Body of pancreas (tissue), 4 donors: ENCODE measurements at regions not wholly inside any gene's neighbourhood (a gene's known extent, or its start where the extent isn't known, plus 50 kb on each side); places are given as distances from the start of the nearest gene placed in this dataset.

Source experiments
- ATAC-seq: fragments of 150-250 bp; one replicate; pipeline ENCODE4 v1.9.1; 2016
- DNase-seq, 4 donors: peaks; one replicate each; pipeline ENCODE4 v3.0.0-alpha.2; 2019
- H3K27ac ChIP-seq, 4 donors: fragments of 200-600 bp; sonication (generic); 1 replicate in 3 of 4; 2 replicates in 1 of 4; pipeline versions ENCODE4 v1.5.1 to v1.6.1; 2016 to 2019; ENCODE audit warnings: mild to moderate bottlenecking in 1 of 4, mixed read lengths in 1 of 4, moderate library complexity in 1 of 4
- H3K27me3 ChIP-seq, 2 donors: fragments of 200-600 bp; sonication (generic); one replicate each; pipeline ENCODE4 v1.6.0; 2016; ENCODE audit warnings: mild to moderate bottlenecking in 1 of 2
- H3K36me3 ChIP-seq, 2 donors: fragments of 200-600 bp; sonication (generic); replicated peaks in 1 of 2; 2 replicates each; pipeline ENCODE4 v1.5.1; 2016; ENCODE audit warnings: low read depth in 2 of 2; ENCODE audit not compliant: insufficient read depth in 1 of 2
- H3K4me1 ChIP-seq: fragments of 200-600 bp; sonication (generic); one replicate; pipeline ENCODE4 v1.6.0; 2016
- H3K4me3 ChIP-seq, 2 donors: fragments of 200-600 bp; sonication (generic); 1 replicate in 1 of 2; 2 replicates in 1 of 2; pipeline ENCODE4 v1.5.1; 2016 to 2019
- H3K9me3 ChIP-seq, 3 donors: fragments of 200-600 bp; sonication (generic); 1 replicate in 2 of 3; 2 replicates in 1 of 3; pipeline ENCODE4 v1.5.1; 2016
- POLR2A ChIP-seq, 3 donors: fragments of 450-650 bp; IDR thresholded peaks; one replicate each; pipeline ENCODE4 v1.6.1; 2016; ENCODE audit warnings: antibody characterized with exemption in 3 of 3, mild to moderate bottlenecking in 2 of 3
- WGBS, 2 donors: methylation state at CpG; one replicate each; pipeline ENCODE4 v1.1.5; 2017; 5-methylcytosine and 5-hydroxymethylcytosine counted together
- intact Hi-C: fragments of 100-400 bp; cut with DNase I; formaldehyde crosslinking; loops from one replicate; pipeline ENCODE4 v1.15.1; 2023
- TF ChIP-seq, protein P1 (sequence below), 7 experiments: fragments of 450-650 bp in 4 of 7; fragments of 200-600 bp in 3 of 7; sonication (generic) in 3 of 7; IDR thresholded peaks; one replicate each; pipeline ENCODE4 v1.5.1; 2016 to 2019; ENCODE audit warnings: antibody characterized with exemption in 7 of 7

DNA sequence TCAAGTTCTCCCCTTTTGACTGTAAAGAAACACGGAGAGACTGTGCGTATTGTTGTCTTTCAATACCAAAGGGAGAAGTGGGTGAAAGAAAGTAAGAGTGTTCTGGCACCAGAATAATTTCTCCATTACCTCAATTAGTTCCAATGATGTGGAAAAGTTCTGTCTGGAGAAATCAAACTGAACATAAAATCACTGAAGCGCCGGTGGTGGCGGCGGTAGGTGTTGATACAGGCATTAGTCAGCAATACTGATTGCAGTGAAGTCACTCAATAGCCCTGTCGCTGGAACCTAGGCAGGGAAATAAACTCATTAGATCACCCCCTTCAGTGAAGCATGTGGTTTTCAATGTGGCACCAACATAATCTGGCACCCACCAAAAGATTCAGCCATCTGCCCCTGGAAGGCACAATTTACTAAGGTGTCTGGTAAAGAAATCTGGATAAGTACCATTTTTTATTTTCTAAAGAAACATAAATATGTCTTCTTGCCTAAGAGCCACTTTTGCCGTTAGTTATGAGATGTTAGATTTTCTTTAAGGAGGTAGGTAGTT, 274.2 kb upstream of the SOX9 start:
- DNase-seq (no peak), ATAC-seq (no peak)
- 93% methylated on average over 8 of the region's 8 CpGs for WGBS, 2 donors
- no peak overlapping the region for H3K27ac ChIP-seq
- intact Hi-C loops = no loop called here
- TF ChIP-seq, protein P1, sequence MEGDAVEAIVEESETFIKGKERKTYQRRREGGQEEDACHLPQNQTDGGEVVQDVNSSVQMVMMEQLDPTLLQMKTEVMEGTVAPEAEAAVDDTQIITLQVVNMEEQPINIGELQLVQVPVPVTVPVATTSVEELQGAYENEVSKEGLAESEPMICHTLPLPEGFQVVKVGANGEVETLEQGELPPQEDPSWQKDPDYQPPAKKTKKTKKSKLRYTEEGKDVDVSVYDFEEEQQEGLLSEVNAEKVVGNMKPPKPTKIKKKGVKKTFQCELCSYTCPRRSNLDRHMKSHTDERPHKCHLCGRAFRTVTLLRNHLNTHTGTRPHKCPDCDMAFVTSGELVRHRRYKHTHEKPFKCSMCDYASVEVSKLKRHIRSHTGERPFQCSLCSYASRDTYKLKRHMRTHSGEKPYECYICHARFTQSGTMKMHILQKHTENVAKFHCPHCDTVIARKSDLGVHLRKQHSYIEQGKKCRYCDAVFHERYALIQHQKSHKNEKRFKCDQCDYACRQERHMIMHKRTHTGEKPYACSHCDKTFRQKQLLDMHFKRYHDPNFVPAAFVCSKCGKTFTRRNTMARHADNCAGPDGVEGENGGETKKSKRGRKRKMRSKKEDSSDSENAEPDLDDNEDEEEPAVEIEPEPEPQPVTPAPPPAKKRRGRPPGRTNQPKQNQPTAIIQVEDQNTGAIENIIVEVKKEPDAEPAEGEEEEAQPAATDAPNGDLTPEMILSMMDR (IDR thresholded peaks at IDR 0.05) = no peak
- no peak for TF ChIP-seq POLR2A (IDR thresholded peaks at IDR 0.05)
- no peaks in the 10 kb centered on the region for H3K4me1 ChIP-seq
- H3K36me3 ChIP-seq = no peaks in the 10 kb centered on the region
- no peak overlapping the region for H3K4me3 ChIP-seq
- no peaks in the 10 kb centered on the region for H3K9me3 ChIP-seq
- H3K27me3 ChIP-seq = no peaks in the 10 kb centered on the region

DNA sequence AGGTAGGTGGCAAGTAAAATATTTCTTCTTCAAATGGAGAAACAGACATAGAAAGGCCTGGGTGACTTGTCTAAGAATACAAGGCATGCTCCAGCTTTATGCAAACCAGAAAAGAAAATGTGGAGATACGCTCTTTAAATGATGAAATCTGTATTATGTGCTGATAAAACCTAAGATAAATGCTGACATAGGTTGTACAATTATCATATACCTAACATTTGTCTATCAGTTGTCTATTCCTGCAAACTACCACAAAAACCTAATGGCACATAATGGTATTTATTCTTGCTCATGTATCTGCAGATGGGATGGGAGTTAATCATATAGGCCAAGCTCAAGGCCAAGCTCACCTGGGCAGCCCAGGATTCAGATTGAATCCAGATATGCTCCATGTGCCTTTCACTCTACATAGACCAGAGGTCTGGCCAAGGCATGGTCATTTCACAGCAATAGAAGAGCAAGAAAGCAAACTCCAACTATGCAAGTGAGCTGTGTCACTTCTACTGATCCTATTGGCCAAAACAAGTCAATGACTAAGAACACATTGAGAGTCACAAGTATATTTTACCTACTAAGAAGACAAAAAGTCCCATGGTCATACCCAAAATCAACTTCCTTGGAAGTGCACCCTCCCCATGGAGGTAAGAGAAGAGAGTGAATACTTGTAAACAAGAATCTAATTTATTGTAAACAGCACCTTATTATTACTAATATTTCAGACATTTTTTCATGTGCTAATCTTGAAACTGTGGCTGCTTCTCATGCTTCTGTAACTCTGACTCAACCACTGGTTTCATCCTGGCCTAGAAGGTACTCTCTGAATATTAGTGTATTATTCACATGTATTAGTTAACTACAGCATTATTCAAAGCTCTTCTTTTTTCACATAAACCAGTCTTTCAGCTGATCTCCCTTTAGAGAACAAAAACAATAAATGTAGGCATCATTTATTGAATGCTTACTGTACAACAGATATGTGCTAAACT, 270.7 kb upstream of the SOX9 start:
- ATAC-seq (no peak), DNase-seq (no peak)
- no peaks in the 10 kb centered on the region for H3K4me1 ChIP-seq
- no peak overlapping the region for H3K27ac ChIP-seq
- H3K9me3 ChIP-seq = no peaks in the 10 kb centered on the region
- WGBS, 2 donors = 52 to 100% methylated on average over 1 of the region's 1 CpG
- H3K4me3 ChIP-seq = no peak overlapping the region
- no peaks in the 10 kb centered on the region for H3K27me3 ChIP-seq
- no peaks in the 10 kb centered on the region for H3K36me3 ChIP-seq
- TF ChIP-seq, protein P1 (IDR thresholded peaks at IDR 0.05) = no peak
- no peak for TF ChIP-seq POLR2A (IDR thresholded peaks at IDR 0.05)
- intact Hi-C loops = no loop called here

GRCh38 chr17:71850812-71851211, 270.0 kb upstream of the SOX9 start:
- intact Hi-C loops = no loop called here
- no peaks in the 10 kb centered on the region for H3K4me1 ChIP-seq
- no peaks in the 10 kb centered on the region for H3K9me3 ChIP-seq
- no peaks in the 10 kb centered on the region for H3K36me3 ChIP-seq
- TF ChIP-seq, protein P1 (IDR thresholded peaks at IDR 0.05) = no peak
- no peak for TF ChIP-seq POLR2A (IDR thresholded peaks at IDR 0.05)
- WGBS, 2 donors = 71 to 98% methylated on average over 2 of the region's 2 CpGs
- H3K27ac ChIP-seq = no peak overlapping the region
- DNase-seq (no peak), ATAC-seq (no peak)
- no peaks in the 10 kb centered on the region for H3K27me3 ChIP-seq
- no peak overlapping the region for H3K4me3 ChIP-seq

GRCh38 chr17:71855010-71855409, 265.8 kb upstream of the SOX9 start:
- H3K4me1 ChIP-seq = no peaks in the 10 kb centered on the region
- WGBS, 2 donors = 87 to 96% methylated on average over 4 of the region's 4 CpGs
- H3K9me3 ChIP-seq = no peaks in the 10 kb centered on the region
- H3K27me3 ChIP-seq = no peaks in the 10 kb centered on the region
- intact Hi-C loops = no loop called here
- H3K27ac ChIP-seq = no peak overlapping the region
- ATAC-seq (no peak), DNase-seq (no peak)
- TF ChIP-seq, protein P1 (IDR thresholded peaks at IDR 0.05) = no peak
- TF ChIP-seq POLR2A (IDR thresholded peaks at IDR 0.05) = no peak
- H3K36me3 ChIP-seq = no peaks in the 10 kb centered on the region
- H3K4me3 ChIP-seq = no peak overlapping the region
